ENCODE measurements at regions not wholly inside any gene's neighbourhood (a gene's known extent, or its start where the extent isn't known, plus 50 kb on each side); places are given as distances from the start of the nearest gene placed in this dataset.

GRCh38 chr11:129314371-129314770, 61.3 kb upstream of the BARX2 start:
- Histone ChIP-seq H3K27me3 (ENCODE audit: control insufficient read depth in 2 of 2, insufficient read depth in 2 of 2, low read length in 2 of 2) (no peaks in the 10 kb centered on the region), H3K4me1 (ENCODE audit: control insufficient read depth in 2 of 2, insufficient read depth in 2 of 2, low read length in 2 of 2) (peaks cover 21 to 27% of the 10 kb centered on the region in 2 donors), H3K4me3 (ENCODE audit: low read length in 2 of 2) (no peak overlapping the region), H3K9me3 (ENCODE audit: control insufficient read depth in 2 of 2, low read length in 2 of 2) (no peaks in the 10 kb centered on the region), H3K9ac (ENCODE audit: low read depth in 1 of 2, low read length in 2 of 2) (no peak overlapping the region), H3K36me3 (ENCODE audit: control insufficient read depth in 2 of 2, insufficient read depth in 2 of 2, low read length in 2 of 2) (no peaks in the 10 kb centered on the region), H3K27ac (ENCODE audit: low read depth in 2 of 2, low read length in 2 of 2) (no peak overlapping the region)

- H3K9ac ChIP-seq (ENCODE audit: low read depth in 1 of 2, low read length in 2 of 2): no peak overlapping the region
- H3K4me1 ChIP-seq (ENCODE audit: control insufficient read depth in 2 of 2, insufficient read depth in 2 of 2, low read length in 2 of 2): peaks cover 21 to 27% of the 10 kb centered on the region in 2 donors
- no peaks in the 10 kb centered on the region for H3K36me3 ChIP-seq (ENCODE audit: control insufficient read depth in 2 of 2, insufficient read depth in 2 of 2, low read length in 2 of 2)
- no peak overlapping the region for H3K27ac ChIP-seq (ENCODE audit: low read depth in 2 of 2, low read length in 2 of 2)
- no peak overlapping the region for H3K4me3 ChIP-seq (ENCODE audit: low read length in 2 of 2)
- no peaks in the 10 kb centered on the region for H3K9me3 ChIP-seq (ENCODE audit: control insufficient read depth in 2 of 2, low read length in 2 of 2)
- no peaks in the 10 kb centered on the region for H3K27me3 ChIP-seq (ENCODE audit: control insufficient read depth in 2 of 2, insufficient read depth in 2 of 2, low read length in 2 of 2)
Observed at GRCh38 chr11:129313541-129314297, 61.9 kb upstream of the BARX2 start.

- H3K4me3 ChIP-seq (ENCODE audit: low read length in 2 of 2): no peak overlapping the region
Observed at GRCh38 chr11:129312730-129313503, 62.7 kb upstream of the BARX2 start.

GRCh38 chr11:129308241-129308865, 67.3 kb upstream of the BARX2 start:
- Histone ChIP-seq H3K9me3 (ENCODE audit: control insufficient read depth in 2 of 2, low read length in 2 of 2) (no peaks in the 10 kb centered on the region), H3K36me3 (ENCODE audit: control insufficient read depth in 2 of 2, insufficient read depth in 2 of 2, low read length in 2 of 2) (no peaks in the 10 kb centered on the region), H3K9ac (ENCODE audit: low read depth in 1 of 2, low read length in 2 of 2) (no peak overlapping the region), H3K27ac (ENCODE audit: low read depth in 2 of 2, low read length in 2 of 2) (no peak overlapping the region), H3K4me3 (ENCODE audit: low read length in 2 of 2) (no peak overlapping the region), H3K4me1 (ENCODE audit: control insufficient read depth in 2 of 2, insufficient read depth in 2 of 2, low read length in 2 of 2) (no peaks in the 10 kb centered on the region), H3K27me3 (ENCODE audit: control insufficient read depth in 2 of 2, insufficient read depth in 2 of 2, low read length in 2 of 2) (no peaks in the 10 kb centered on the region)

More at GRCh38 chr11:129312730-129313503, 62.7 kb upstream of the BARX2 start:
- no peaks in the 10 kb centered on the region for H3K36me3 ChIP-seq (ENCODE audit: control insufficient read depth in 2 of 2, insufficient read depth in 2 of 2, low read length in 2 of 2)
- H3K4me1 ChIP-seq (ENCODE audit: control insufficient read depth in 2 of 2, insufficient read depth in 2 of 2, low read length in 2 of 2): peaks cover 21 to 26% of the 10 kb centered on the region in 2 donors
- no peaks in the 10 kb centered on the region for H3K9me3 ChIP-seq (ENCODE audit: control insufficient read depth in 2 of 2, low read length in 2 of 2)
- no peak overlapping the region for H3K27ac ChIP-seq (ENCODE audit: low read depth in 2 of 2, low read length in 2 of 2)
- no peak overlapping the region for H3K9ac ChIP-seq (ENCODE audit: low read depth in 1 of 2, low read length in 2 of 2)
- no peaks in the 10 kb centered on the region for H3K27me3 ChIP-seq (ENCODE audit: control insufficient read depth in 2 of 2, insufficient read depth in 2 of 2, low read length in 2 of 2)

- H3K27ac ChIP-seq (ENCODE audit: low read depth in 2 of 2, low read length in 2 of 2): no peak overlapping the region
- no peaks in the 10 kb centered on the region for H3K27me3 ChIP-seq (ENCODE audit: control insufficient read depth in 2 of 2, insufficient read depth in 2 of 2, low read length in 2 of 2)
- H3K36me3 ChIP-seq (ENCODE audit: control insufficient read depth in 2 of 2, insufficient read depth in 2 of 2, low read length in 2 of 2): no peaks in the 10 kb centered on the region
- no peaks in the 10 kb centered on the region for H3K4me1 ChIP-seq (ENCODE audit: control insufficient read depth in 2 of 2, insufficient read depth in 2 of 2, low read length in 2 of 2)
- H3K9me3 ChIP-seq (ENCODE audit: control insufficient read depth in 2 of 2, low read length in 2 of 2): no peaks in the 10 kb centered on the region
- no peak overlapping the region for H3K9ac ChIP-seq (ENCODE audit: low read depth in 1 of 2, low read length in 2 of 2)
- H3K4me3 ChIP-seq (ENCODE audit: low read length in 2 of 2): no peak overlapping the region
Observed at GRCh38 chr11:129307162-129307561, 68.5 kb upstream of the BARX2 start.

GRCh38 chr11:129302386-129303101, 73.1 kb upstream of the BARX2 start:
- no peak overlapping the region for H3K9ac ChIP-seq (ENCODE audit: low read depth in 1 of 2, low read length in 2 of 2)
- no peaks in the 10 kb centered on the region for H3K9me3 ChIP-seq (ENCODE audit: control insufficient read depth in 2 of 2, low read length in 2 of 2)
- no peaks in the 10 kb centered on the region for H3K4me1 ChIP-seq (ENCODE audit: control insufficient read depth in 2 of 2, insufficient read depth in 2 of 2, low read length in 2 of 2)
- H3K4me3 ChIP-seq (ENCODE audit: low read length in 2 of 2): no peak overlapping the region
- H3K27me3 ChIP-seq (ENCODE audit: control insufficient read depth in 2 of 2, insufficient read depth in 2 of 2, low read length in 2 of 2): no peaks in the 10 kb centered on the region
- H3K27ac ChIP-seq (ENCODE audit: low read depth in 2 of 2, low read length in 2 of 2): no peak overlapping the region
- H3K36me3 ChIP-seq (ENCODE audit: control insufficient read depth in 2 of 2, insufficient read depth in 2 of 2, low read length in 2 of 2): no peaks in the 10 kb centered on the region

GRCh38 chr11:129300099-129300498, 75.5 kb upstream of the BARX2 start:
- Histone ChIP-seq H3K4me1 (ENCODE audit: control insufficient read depth in 2 of 2, insufficient read depth in 2 of 2, low read length in 2 of 2) (no peaks in the 10 kb centered on the region), H3K27ac (ENCODE audit: low read depth in 2 of 2, low read length in 2 of 2) (no peak overlapping the region), H3K9ac (ENCODE audit: low read depth in 1 of 2, low read length in 2 of 2) (no peak overlapping the region), H3K27me3 (ENCODE audit: control insufficient read depth in 2 of 2, insufficient read depth in 2 of 2, low read length in 2 of 2) (no peaks in the 10 kb centered on the region), H3K4me3 (ENCODE audit: low read length in 2 of 2) (no peak overlapping the region), H3K36me3 (ENCODE audit: control insufficient read depth in 2 of 2, insufficient read depth in 2 of 2, low read length in 2 of 2) (no peaks in the 10 kb centered on the region), H3K9me3 (ENCODE audit: control insufficient read depth in 2 of 2, low read length in 2 of 2) (no peaks in the 10 kb centered on the region)

GRCh38 chr11:129298988-129299387, 76.7 kb upstream of the BARX2 start:
- Histone ChIP-seq H3K9me3 (ENCODE audit: control insufficient read depth in 2 of 2, low read length in 2 of 2) (no peaks in the 10 kb centered on the region), H3K36me3 (ENCODE audit: control insufficient read depth in 2 of 2, insufficient read depth in 2 of 2, low read length in 2 of 2) (no peaks in the 10 kb centered on the region), H3K4me3 (ENCODE audit: low read length in 2 of 2) (no peak overlapping the region), H3K27me3 (ENCODE audit: control insufficient read depth in 2 of 2, insufficient read depth in 2 of 2, low read length in 2 of 2) (no peaks in the 10 kb centered on the region), H3K9ac (ENCODE audit: low read depth in 1 of 2, low read length in 2 of 2) (no peak overlapping the region), H3K4me1 (ENCODE audit: control insufficient read depth in 2 of 2, insufficient read depth in 2 of 2, low read length in 2 of 2) (no peaks in the 10 kb centered on the region), H3K27ac (ENCODE audit: low read depth in 2 of 2, low read length in 2 of 2) (no peak overlapping the region)

GRCh38 chr11:129295746-129296145, 79.9 kb upstream of the BARX2 start:
- Histone ChIP-seq H3K27ac (ENCODE audit: low read depth in 2 of 2, low read length in 2 of 2) (no peak overlapping the region), H3K36me3 (ENCODE audit: control insufficient read depth in 2 of 2, insufficient read depth in 2 of 2, low read length in 2 of 2) (no peaks in the 10 kb centered on the region), H3K4me3 (ENCODE audit: low read length in 2 of 2) (no peak overlapping the region), H3K4me1 (ENCODE audit: control insufficient read depth in 2 of 2, insufficient read depth in 2 of 2, low read length in 2 of 2) (no peaks in the 10 kb centered on the region), H3K9ac (ENCODE audit: low read depth in 1 of 2, low read length in 2 of 2) (no peak overlapping the region), H3K9me3 (ENCODE audit: control insufficient read depth in 2 of 2, low read length in 2 of 2) (no peaks in the 10 kb centered on the region), H3K27me3 (ENCODE audit: control insufficient read depth in 2 of 2, insufficient read depth in 2 of 2, low read length in 2 of 2) (no peaks in the 10 kb centered on the region)

Measured in mucosa of rectum (tissue), 2 donors.